GM21737 (cell line): ENCODE measurements at regions not wholly inside any gene's neighbourhood (a gene's known extent, or its start where the extent isn't known, plus 50 kb on each side); places are given as distances from the start of the nearest gene placed in this dataset.

Source experiments
- ATAC-seq: cut with Tn5 transposase; IDR thresholded peaks from one replicate; pipeline ENCODE4 v1.9.1; 2021; ENCODE audit warnings: mild to moderate bottlenecking, moderate library complexity; ENCODE audit not compliant: unreplicated experiment

DNA sequence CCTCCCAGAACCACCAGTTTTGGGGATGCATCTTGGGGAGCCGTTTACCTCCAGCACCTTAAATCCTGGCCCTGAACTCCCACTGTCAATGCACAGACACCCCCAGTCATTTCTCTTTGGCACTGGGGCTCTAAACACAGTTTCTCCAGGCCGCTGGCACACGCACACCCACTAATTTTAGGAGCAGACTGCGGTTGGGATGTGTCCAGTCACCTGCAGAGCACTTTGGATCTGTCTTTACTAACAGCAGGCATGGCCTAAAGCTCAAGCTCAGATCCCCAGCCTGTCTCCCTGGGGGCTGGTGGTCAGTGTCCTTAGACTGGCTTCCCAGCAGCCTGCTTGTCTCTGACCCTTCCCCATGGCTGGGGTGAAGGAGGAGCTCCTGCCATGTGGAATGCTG lies 49.9 kb downstream of the SYNE3 start:
- no peak for ATAC-seq

DNA sequence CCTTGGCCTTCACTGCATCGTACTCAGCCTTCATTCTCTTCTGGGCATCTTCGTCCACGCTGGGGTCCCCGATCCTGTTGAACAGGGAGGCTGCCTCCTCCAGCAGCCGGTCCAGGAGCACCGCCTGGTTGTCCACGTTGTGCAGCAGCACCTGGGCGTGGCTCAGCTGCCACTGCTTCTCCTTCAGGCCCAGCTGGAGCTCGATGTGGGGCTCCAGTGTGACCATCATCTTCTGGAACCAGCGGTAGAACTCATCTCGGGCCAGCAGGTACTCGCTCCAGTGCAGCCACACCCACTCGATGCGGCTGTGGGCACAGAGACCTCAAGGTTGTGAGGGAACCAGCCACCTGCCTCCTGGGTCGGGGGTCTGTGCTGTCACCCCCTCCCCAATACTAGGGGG lies 50.5 kb downstream of the SYNE3 start:
- ATAC-seq: no peak

DNA sequence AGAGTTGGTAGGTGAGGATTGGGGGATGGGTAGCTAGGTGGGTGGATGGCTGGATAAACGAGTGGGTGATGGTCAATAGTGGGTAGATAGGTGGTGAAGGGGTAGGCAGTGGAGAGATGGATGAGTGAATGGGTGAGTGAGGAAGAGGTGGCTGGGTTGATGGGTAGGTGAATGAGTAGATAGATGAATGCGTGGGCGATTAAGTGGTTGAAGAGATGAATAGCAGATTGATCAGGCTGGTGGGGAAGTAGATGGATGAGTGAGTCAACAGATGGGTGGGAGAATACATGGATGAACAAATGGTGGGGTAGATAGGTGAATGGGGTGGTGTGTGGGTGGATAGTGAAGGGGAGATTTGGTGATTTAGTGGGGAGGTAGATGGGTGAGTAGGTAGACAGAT lies 51.1 kb downstream of the SYNE3 start:
- no peak for ATAC-seq

DNA sequence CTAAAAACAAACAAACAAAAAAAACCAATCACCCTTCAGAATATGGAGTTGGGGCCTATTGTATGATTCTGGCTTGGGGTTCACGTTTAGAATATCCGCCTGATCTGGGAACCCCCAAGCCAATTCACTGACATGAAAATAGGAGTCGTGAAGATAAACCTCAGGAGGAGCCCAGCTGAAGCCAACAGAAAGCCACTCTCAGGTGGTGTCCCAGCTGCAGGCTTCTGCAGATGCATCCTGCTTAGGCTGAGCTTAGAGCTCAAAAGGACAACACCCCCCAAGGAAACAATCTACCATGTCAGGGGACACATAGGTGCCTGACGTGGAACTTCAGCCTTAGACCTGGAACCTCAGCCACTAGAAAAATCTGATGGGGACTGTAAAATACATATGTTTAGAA lies 51.9 kb downstream of the SYNE3 start:
- ATAC-seq: no peak

DNA sequence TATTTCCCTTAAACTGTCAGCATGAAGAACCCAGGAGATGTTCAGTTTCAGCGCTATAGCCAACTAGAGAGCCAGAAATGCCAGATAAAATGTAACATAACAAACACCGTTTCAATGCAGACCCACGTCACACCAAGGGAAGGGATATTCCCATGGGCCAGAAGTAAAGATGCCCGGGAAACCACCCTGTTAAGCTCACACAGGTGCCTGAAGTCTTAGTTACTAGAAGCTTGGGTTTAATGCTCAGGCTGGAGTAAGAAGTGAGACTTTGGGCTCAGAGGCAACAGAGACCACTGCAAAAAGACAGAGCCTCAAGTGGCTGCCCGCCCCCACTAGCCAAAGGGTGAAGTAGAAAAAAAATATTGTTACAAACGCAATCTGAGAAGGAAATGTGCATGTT lies 52.3 kb downstream of the SYNE3 start:
- no peak for ATAC-seq

DNA sequence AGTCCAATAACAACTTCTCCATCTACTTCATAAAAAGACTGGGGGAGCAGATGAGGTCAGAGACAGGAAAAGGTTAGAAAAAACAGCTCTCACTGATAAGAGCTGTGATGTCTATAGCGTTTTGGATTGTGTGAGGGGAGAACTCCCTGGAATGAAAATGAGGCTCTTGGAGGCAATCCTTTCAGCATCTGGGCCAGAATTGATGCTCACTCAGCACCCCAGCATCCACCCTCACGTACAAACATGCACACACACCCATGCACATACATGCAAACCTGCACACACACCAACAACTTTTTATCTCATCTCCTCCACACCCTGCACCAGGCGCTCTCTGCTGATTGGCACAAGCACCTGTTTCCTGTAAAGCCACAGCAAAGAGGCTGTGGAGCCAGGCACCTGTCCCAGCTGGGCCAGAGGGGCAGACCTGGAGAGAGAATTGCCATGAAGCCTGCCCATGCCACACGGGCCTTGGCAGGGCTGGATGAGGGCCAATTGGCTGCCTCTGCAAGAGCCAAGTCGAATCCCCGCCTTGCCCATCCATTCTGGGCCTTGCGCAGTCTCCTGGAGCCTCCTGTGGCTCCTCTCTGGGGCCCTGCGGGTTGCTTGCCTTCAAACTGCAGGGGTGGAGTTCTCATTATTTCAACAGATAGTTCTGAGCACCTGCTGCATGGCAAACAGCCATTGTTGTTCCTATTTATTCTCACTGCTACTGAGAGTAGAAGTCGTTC lies 53.1 kb downstream of the SYNE3 start:
- ATAC-seq: no peak

DNA sequence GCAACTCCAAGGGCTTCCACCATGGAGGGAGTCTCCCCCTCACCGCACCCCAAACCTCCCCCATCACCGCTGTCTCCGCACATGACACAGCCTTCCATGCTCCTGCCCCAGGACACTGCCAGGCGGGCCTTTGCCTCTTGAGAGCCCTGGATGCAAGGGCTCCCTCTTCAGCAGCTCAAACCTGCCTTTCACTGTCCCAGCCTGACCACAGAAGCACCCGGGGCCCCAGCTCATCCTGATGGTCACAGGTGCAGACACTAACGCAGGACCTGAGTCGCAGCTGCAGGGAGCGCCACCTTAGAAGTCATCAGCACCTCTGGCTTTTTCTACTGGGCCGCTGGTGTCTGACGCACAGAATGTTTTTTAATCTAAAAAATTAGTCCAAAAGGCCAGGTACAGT lies 54.0 kb downstream of the SYNE3 start:
- no peak for ATAC-seq

DNA sequence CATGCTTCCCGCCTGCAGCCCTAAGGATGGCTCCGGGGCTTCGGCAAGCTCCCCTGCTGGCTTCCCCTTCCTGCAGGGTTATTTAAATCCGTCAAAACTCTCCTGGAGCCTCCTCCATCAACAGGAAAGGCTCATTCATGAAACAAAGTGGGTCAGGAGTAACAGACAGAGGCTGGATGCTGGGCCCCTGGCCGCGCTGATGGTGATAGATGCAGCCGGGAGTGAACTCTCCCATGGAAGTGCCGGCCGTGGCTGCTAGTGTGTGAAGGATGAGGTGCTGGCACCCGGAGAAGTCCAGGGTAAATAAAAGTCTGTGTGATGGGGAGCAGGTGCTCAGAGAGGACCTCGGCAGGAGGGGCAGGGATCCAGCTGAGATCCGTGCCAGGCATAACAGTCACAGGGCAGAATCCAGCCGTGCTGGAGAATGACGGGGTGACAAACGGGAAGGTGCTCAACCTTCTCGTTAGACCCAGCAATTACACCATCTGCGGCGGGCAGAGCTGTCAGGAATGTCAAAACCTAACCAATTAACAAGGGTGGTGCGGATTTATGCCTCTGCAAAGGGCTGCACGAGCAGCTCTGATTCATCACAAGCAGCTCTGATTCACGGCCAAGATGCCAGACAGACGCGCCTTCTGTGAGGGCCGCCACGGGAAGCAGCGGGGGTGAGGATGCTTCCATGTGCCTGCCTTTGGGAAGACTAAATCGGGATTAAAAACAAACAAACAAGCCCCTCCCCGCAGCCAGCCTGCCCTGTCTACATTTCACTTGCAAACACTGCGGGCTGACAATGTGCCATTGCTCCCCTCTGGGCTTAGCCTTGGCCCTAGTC lies 55.6 kb downstream of the SYNE3 start:
- no peak for ATAC-seq

DNA sequence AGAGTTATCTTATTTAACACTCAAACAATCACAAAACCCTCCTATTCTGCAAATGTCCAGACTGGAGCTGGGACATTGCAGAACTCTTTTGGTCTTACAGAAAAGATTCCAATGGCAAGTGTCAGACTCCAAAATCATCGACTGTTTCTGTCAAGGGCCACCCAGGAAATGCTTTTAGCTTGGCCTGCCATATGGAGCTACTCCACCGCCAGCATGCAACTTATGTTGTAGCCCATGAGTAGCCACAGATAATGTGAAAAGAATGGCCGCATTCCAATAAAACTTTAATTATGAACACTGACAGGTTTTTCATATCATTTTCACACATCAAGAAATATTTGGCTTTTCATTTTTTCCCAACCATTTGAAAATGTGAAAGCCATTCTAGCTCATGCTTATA lies 57.5 kb downstream of the SYNE3 start:
- no peak for ATAC-seq

DNA sequence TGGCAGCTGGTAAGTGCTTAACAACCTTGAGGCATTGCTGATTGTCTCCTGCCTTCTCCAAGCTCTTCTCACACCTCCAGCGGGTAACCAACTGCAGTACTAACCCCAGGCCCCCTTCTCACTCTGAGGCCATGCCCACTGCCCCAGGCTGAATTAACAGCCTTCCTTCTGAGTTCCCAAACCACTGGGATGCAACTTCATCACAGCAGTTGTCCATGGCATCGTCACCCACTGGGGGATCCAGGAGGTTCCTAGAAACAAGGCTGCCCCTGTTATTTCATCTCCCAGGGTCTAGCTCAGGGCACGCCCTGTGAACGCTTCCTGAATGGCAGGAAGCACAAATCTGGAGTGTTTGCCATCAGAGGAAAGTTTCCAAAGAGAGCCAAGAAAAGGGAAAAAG lies 58.0 kb downstream of the SYNE3 start:
- no peak for ATAC-seq

DNA sequence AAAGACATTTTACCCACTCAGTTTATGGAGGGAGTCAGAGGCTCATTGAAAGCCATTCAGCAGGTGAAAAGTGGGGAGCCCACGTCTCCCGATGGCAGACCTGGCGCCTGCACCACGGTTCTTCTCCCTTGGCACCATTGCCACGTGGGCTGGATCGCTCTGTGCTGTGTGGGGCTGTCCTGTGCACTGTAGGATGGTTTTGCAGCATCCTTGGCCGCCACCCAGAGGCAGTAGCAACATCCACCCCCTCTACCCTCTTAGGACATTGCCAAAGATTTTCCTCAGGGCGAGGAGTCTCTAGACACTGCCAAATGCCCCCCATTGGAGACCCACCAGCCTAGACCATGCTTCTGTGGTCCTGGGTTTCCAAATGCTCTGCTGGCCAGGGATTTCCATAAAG lies 60.2 kb downstream of the SYNE3 start:
- no peak for ATAC-seq

DNA sequence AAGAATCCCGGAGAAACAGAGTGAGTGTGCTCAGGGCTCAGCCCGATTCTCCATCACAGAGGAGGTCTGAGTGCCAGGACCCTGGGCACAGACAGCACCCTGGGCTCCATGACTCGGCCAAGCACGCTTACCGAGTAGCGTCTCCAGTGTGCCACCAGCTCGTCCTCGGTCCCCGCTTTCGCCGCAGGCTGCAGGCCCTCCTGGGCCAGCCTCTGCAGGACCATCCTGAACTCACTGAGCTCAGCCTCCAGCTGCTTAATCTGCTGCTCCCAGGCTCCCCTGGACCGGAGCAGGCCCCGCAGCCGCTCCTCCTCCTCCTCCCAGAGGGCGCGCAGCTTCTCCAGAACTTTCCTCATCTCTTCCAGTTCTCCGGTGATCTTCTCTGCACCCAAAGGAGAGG lies 61.2 kb downstream of the SYNE3 start:
- no peak for ATAC-seq

DNA sequence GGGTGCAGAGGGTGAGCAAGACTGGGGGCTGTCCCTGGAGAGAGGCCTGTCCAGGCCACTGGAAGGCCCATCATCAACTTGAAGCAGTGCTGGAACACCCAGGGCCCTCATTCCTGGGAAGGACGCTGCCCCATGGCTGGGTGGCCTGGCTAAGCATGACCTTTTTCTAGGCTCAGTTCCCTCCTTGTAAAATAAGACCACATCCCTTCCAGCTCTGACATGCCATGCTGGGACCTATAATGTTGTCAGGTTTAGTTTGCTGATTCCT lies 62.8 kb downstream of the SYNE3 start:
- no peak for ATAC-seq

DNA sequence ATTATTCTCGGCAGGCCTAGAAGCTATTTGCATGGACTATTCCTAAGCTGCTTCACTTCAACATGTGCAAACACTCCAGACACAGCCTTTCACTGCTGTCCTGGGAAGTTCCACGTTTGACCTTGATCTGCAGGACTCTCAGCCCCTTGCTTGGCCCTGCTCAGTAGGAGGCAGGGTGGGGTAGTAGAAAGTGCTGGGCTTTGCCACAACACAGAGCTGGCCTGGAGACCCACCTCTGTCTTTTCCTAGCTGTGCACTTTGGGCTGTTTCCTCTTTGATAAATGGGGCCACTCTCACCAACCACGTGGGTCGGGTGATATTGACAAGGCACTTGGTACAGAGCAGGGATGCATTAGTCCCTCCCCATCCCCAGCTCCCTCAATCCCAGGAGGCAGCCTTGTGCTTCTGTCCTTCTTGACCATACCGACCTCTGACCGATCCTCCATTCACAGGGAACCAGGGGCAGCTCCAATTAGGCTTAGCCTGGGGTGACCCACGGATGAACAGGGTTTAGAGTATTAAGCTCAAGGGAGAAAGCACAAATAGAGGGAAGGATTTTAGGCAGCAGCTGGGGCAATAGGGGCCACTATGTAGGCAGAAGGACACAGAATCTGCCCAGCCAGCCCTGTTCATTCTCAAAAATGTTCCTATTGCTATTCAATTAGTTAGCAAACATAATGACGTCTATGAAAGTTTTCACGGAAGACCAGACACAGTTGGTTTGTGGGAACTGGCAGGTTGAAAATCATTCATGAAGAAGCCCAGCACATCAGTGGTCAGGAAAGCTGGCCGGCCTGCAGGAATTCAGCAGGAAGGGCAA lies 63.3 kb downstream of the SYNE3 start:
- ATAC-seq: no peak

DNA sequence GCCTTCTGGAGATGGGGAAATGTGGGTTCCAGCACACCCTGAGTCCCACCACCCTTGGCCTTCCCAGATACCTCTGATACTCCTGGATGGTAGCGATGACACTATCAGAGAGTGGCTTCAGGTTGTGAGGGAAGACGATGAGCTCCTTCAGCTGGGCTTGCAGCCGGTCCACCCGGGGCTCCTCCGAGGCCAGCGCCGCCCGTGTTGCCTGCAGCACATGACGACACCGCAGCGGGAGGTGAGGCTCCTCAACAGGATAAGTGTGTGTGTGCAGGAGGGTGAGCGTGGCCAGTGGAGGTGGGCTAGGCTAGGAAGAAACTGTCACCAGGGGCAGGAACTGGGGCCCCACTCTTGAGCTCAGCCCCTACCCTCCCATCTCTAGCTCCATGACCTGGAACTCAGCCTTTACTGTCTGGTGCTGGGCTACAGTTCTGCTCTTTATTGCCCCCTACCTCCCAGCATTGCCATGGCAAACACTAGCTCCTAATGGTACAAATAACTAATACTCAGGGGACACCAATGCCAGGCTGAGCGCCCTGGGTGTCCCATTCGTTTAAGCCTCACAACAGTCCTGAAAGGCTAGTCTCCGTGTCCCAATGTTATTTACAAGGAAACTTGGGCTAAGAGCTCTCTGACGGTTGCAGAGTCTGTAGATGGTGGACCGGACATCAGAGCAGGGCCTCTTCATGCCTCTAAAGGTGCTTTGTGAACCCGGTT lies 64.1 kb downstream of the SYNE3 start:
- no peak for ATAC-seq

DNA sequence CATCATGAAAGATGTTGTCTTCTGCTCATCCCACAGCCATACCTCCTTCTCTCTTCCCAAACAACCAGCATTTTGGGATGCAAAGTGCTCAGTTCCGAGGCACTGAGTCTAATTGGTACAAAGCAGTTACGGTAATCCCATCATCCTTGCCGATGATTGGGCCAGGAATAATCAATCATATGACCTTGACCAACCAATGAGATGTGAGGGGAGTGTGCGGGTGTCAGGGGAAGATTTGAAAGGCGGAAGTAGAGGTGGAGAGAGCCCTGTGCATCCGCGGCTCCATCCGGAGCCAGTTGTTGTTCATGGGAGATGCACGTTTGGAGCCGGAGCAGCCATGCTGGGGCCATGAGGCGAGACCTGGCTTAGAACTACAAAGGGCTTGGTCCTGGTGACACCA lies 67.3 kb downstream of the SYNE3 start:
- no peak for ATAC-seq

DNA sequence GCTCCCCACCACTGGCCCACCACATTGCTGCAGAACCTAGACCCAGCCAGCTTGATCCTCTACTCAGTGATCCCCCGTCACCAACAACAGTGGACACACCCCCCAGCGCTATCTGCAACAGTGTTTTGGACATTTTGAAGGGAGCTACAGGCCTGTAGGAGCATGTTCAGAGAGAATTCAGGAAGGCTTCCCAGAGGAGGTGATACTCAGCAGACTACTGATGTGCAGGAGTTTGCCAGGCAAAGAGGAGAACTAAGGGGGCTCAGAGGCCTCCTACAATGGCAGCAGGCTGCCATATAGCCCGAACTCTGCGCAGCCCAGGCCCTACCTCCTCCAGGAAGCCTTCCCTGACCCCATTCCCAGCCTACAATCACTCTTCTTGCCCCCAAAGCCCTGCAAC lies 70.0 kb downstream of the SYNE3 start:
- no peak for ATAC-seq

DNA sequence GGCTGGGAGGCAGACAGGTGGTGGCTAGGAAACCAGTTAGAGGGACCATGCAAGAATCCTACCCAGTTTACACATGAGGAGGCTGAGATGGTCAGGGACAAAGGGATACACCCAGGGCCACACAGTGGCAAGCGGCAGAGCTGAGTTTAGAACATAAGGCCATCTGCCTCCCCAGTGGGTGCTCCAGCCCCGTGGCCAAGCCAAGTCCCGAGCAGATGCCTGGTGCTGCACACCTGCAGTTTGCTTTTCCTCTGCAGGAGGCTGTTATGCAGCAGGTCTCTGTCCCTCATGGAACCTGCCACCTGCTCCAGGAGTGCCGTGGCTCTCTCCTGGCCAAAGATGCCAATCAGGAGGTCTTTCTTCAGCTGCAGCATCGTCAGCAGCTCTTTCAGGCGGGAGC lies 70.8 kb downstream of the SYNE3 start:
- ATAC-seq: no peak

DNA sequence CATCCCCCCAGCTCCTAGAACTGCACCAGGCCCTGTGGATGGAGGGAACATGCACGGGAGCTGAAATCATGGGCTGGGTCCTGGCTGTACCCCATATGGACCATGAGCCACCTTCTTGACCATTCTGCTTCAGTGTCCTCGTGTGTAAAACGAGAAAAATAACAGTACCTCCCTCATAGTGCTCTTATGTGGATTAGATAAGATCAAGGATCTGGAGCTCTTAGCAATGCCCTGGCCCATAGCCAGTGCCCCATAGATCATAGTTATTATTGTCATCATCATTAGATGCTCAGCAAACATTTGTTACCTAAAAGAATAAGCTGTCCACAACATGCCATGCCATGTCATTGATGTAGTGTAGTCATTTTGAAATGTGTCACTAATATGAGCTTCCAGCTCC lies 71.3 kb downstream of the SYNE3 start:
- no peak for ATAC-seq

DNA sequence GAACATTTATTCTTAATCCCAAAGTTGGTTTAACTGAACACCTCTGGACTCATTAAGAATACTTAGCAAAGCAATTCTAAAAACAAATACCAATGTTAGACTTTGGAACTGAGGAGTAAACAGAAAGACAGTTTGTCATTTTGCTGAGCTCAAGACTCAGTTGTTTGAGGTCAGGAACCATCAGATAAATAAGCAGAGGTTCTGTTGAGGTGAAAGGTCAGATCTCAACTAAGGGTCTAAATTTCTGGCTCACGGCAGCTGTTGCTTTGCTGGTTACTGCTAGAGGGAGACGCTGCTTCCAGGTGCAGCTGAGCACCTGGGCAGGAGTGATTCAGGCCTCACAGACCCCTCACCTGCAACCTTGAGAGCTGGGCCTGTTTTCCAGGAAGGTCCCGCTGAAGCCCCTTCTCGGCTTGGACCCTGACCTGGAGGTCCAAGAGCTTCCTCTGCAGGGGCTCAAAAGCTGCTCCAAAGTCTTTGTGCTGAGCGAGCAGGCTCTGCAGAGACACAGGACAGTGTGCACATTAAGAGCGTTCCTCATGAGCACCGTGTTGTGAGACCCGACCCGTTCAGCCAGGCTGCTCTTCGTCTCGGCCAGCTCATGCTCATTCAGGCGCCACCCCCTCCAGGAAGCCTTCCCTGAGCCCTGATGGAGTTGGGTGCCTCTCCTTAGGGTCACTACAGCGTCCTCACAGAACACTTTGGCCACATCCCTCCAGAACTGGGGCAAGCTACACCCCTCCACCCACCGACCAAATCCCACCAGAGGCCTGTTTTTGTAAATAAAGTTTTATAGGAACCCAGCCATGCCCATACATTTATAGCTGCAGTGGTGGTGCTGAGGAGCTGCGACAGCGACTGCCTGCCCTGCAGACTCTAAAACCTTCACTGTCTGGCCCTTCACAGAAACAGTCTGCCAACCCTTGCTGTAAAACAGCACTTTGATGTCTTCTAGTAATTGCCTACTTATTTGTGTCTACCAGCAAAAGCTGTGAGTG lies 72.0 kb downstream of the SYNE3 start:
- ATAC-seq: no peak
